H1 (cell line): ENCODE measurements at regions not wholly inside any gene's neighbourhood (a gene's known extent, or its start where the extent isn't known, plus 50 kb on each side); places are given as distances from the start of the nearest gene placed in this dataset.
"Not testable (repeated sequence)": the region's sequence is repeated elsewhere in the genome, so short reads cannot be mapped to it uniquely, and the experiment has no call there.

ENCODE experiments used
- CTCF ChIA-PET: fragments of 300-600 bp; sonication (Branson Sonifier 250); formaldehyde crosslinking; loops from one replicate; lab custom pipeline; 2021; ENCODE audit not compliant: partially characterized antibody; lab: Charles Lee
- POLR2A ChIA-PET: fragments of 300-600 bp; sonication (Branson Sonifier 250); formaldehyde crosslinking; loops from one replicate; lab custom pipeline; 2021; ENCODE audit warnings: inconsistent platforms; ENCODE audit not compliant: partially characterized antibody; lab: Charles Lee
- DNase-seq, 2 experiments: peaks; one replicate each; pipeline versions ENCODE4 v3.0.0 to v3.0.0-alpha.2; 2010 to 2022; ENCODE audit warnings: low spot score in 2 of 2, low read depth in 1 of 2, mixed read lengths in 1 of 2
- FAIRE-seq: peaks from 2 replicates; lab custom pipeline; 2011; peaks lifted over from hg19 to GRCh38; lab: Jason Lieb, UNC
- H2AFZ ChIP-seq: 2 replicates; pipeline ENCODE4 v1.8.1; 2012; ENCODE audit warnings: low read length, inconsistent platforms
- H2AK5ac ChIP-seq: 2 replicates; pipeline ENCODE4 v1.6.1; 2013; ENCODE audit warnings: low read depth, low read length
- H2BK120ac ChIP-seq: replicated peaks from 2 replicates; pipeline ENCODE3; 2013; ENCODE audit warnings: low read depth, low read length, inconsistent platforms
- H2BK12ac ChIP-seq: 2 replicates; pipeline ENCODE4 v1.6.1; 2013; ENCODE audit warnings: low read depth, low read length
- H2BK15ac ChIP-seq: 2 replicates; pipeline ENCODE4 v1.6.1; 2013; ENCODE audit warnings: low read length
- H2BK20ac ChIP-seq: 2 replicates; pipeline ENCODE4 v1.6.1; 2013; ENCODE audit warnings: low read length
- H2BK5ac ChIP-seq: 2 replicates; pipeline ENCODE4 v1.6.1; 2013; ENCODE audit warnings: low read depth, low read length
- H3K14ac ChIP-seq: 2 replicates; pipeline ENCODE4 v1.6.1; 2013; ENCODE audit warnings: inconsistent platforms; ENCODE audit not compliant: insufficient read length
- H3K18ac ChIP-seq: 2 replicates; pipeline ENCODE4 v1.6.1; 2013; ENCODE audit warnings: low read length; ENCODE audit errors: extremely low read depth
- H3K23ac ChIP-seq: 2 replicates; pipeline ENCODE4 v1.6.1; 2013; ENCODE audit warnings: inconsistent platforms; ENCODE audit not compliant: insufficient read length
- H3K23me2 ChIP-seq: 2 replicates; pipeline ENCODE4 v1.6.1; 2013; ENCODE audit warnings: low read depth, low read length
- H3K27ac ChIP-seq: 2 replicates; pipeline ENCODE4 v1.6.1; 2011; ENCODE audit warnings: low read depth, low read length, inconsistent platforms
- H3K27me3 ChIP-seq, 4 experiments: replicated peaks in 1 of 4; 1 replicate in 1 of 4; 2 replicates in 3 of 4; pipeline versions ENCODE4 v1.6.1 to v1.8.1; 2011 to 2013; ENCODE audit warnings: low read length in 3 of 4, mild to moderate bottlenecking in 3 of 4, inconsistent platforms in 2 of 4, mixed read lengths in 2 of 4, moderate library complexity in 1 of 4; ENCODE audit not compliant: control insufficient read depth in 3 of 4, insufficient read depth in 3 of 4; ENCODE audit errors: extremely low read depth in 1 of 4
- H3K36me3 ChIP-seq, 4 experiments: 2 replicates each; pipeline versions ENCODE4 v1.6.1 to v1.8.1; 2011 to 2013; ENCODE audit warnings: mild to moderate bottlenecking in 4 of 4, low read length in 3 of 4, moderate library complexity in 2 of 4, control low read depth in 1 of 4, inconsistent platforms in 1 of 4; ENCODE audit not compliant: insufficient read depth in 4 of 4, control insufficient read depth in 2 of 4
- H3K4ac ChIP-seq: replicated peaks from 2 replicates; pipeline ENCODE3; 2013; ENCODE audit warnings: low read length, low read depth, mixed read lengths, inconsistent platforms; ENCODE audit not compliant: insufficient read length
- H3K4me1 ChIP-seq, 4 experiments: replicated peaks in 1 of 4; 1 replicate in 1 of 4; 2 replicates in 3 of 4; pipeline versions ENCODE4 v1.6.1 to v1.8.1; 2011 to 2013; ENCODE audit warnings: low read length in 3 of 4, inconsistent platforms in 2 of 4, mixed read lengths in 1 of 4; ENCODE audit not compliant: insufficient read depth in 4 of 4, control insufficient read depth in 3 of 4
- H3K4me2 ChIP-seq, 2 experiments: 2 replicates each; pipeline versions ENCODE4 v1.6.1 to v1.8.1; 2011 to 2013; ENCODE audit warnings: low read depth in 2 of 2, low read length in 2 of 2, control low read depth in 1 of 2, inconsistent platforms in 1 of 2, mild to moderate bottlenecking in 1 of 2; ENCODE audit not compliant: insufficient read depth in 1 of 2
- H3K4me3 ChIP-seq, 4 experiments: fragments of 200-600, 300-600 bp in 1 of 4; sonication (generic), shearing (Covaris generic), sonication (Bioruptor Twin) in 1 of 4; 2 replicates each; pipeline versions ENCODE4 v1.5.1 to v1.8.1; 2011 to 2016; ENCODE audit warnings: low read length in 4 of 4, low read depth in 3 of 4, control low read depth in 2 of 4, inconsistent platforms in 2 of 4, mild to moderate bottlenecking in 2 of 4, mixed read lengths in 1 of 4, moderate library complexity in 1 of 4; ENCODE audit not compliant: insufficient read depth in 2 of 4; ENCODE audit errors: extremely low read depth in 1 of 4
- H3K56ac ChIP-seq: replicated peaks from 2 replicates; pipeline ENCODE3; 2013; ENCODE audit warnings: low read depth, mild to moderate bottlenecking, mixed read lengths, low read length, inconsistent platforms; ENCODE audit not compliant: insufficient read length
- H3K79me1 ChIP-seq: 2 replicates; pipeline ENCODE4 v1.6.1; 2013; ENCODE audit warnings: low read depth, low read length, control low read depth
- H3K79me2 ChIP-seq, 2 experiments: 2 replicates each; pipeline versions ENCODE4 v1.6.1 to v1.8.1; 2012 to 2013; ENCODE audit warnings: low read length in 2 of 2, mild to moderate bottlenecking in 2 of 2, inconsistent platforms in 1 of 2; ENCODE audit not compliant: insufficient read depth in 2 of 2, control insufficient read depth in 1 of 2
- H3K9ac ChIP-seq, 4 experiments: replicated peaks in 1 of 4; 1 replicate in 1 of 4; 2 replicates in 3 of 4; pipeline versions ENCODE4 v1.6.1 to v1.8.1; 2011 to 2013; ENCODE audit warnings: low read depth in 3 of 4, low read length in 3 of 4, control low read depth in 2 of 4, mild to moderate bottlenecking in 2 of 4, moderate library complexity in 2 of 4, inconsistent platforms in 1 of 4; ENCODE audit errors: extremely low read depth in 1 of 4
- H3K9me3 ChIP-seq, 2 experiments: 2 replicates each; pipeline versions ENCODE4 v1.6.1 to v1.8.1; 2012 to 2013; ENCODE audit warnings: mild to moderate bottlenecking in 2 of 2, moderate library complexity in 2 of 2, control low read depth in 1 of 2, inconsistent platforms in 1 of 2, low read depth in 1 of 2, low read length in 1 of 2, mixed read lengths in 1 of 2; ENCODE audit not compliant: insufficient read depth in 2 of 2
- H4K20me1 ChIP-seq, 2 experiments: replicated peaks in 1 of 2; 2 replicates each; pipeline versions ENCODE3 to v1.8.1; 2011 to 2013; ENCODE audit warnings: inconsistent platforms in 2 of 2, low read length in 2 of 2, mild to moderate bottlenecking in 1 of 2; ENCODE audit not compliant: insufficient read depth in 2 of 2, control insufficient read depth in 1 of 2
- H4K5ac ChIP-seq: 2 replicates; pipeline ENCODE4 v1.6.1; 2013; ENCODE audit warnings: low read length, low read depth, mixed read lengths, inconsistent platforms; ENCODE audit not compliant: insufficient read length
- H4K8ac ChIP-seq: 2 replicates; pipeline ENCODE4 v1.8.0; 2013; ENCODE audit warnings: mild to moderate bottlenecking, moderate library complexity, low read length, inconsistent platforms; ENCODE audit not compliant: insufficient read depth; ENCODE audit errors: extremely low read depth
- H4K91ac ChIP-seq: replicated peaks from 2 replicates; pipeline ENCODE3; 2013; ENCODE audit warnings: low read length, mixed read lengths, inconsistent platforms; ENCODE audit not compliant: insufficient read length
- whole genome bisulfite sequencing, 2 experiments: shearing (Covaris generic) in 1 of 2; methylation state at CpG; one replicate each; pipeline versions ENCODE4 v1.1.6 to v1.1.7; 2013 to 2015; ENCODE audit warnings: low lambda C conversion rate in 2 of 2, mixed read lengths in 2 of 2, inconsistent platforms in 1 of 2, low coverage in 1 of 2, missing lambda C conversion rate in 1 of 2; ENCODE audit not compliant: insufficient replicate concordance in 2 of 2, insufficient coverage in 1 of 2, insufficient read length in 1 of 2; ENCODE audit errors: extremely low coverage in 1 of 2, missing lambda C conversion rate in 1 of 2; 5-methylcytosine and 5-hydroxymethylcytosine counted together

DNA sequence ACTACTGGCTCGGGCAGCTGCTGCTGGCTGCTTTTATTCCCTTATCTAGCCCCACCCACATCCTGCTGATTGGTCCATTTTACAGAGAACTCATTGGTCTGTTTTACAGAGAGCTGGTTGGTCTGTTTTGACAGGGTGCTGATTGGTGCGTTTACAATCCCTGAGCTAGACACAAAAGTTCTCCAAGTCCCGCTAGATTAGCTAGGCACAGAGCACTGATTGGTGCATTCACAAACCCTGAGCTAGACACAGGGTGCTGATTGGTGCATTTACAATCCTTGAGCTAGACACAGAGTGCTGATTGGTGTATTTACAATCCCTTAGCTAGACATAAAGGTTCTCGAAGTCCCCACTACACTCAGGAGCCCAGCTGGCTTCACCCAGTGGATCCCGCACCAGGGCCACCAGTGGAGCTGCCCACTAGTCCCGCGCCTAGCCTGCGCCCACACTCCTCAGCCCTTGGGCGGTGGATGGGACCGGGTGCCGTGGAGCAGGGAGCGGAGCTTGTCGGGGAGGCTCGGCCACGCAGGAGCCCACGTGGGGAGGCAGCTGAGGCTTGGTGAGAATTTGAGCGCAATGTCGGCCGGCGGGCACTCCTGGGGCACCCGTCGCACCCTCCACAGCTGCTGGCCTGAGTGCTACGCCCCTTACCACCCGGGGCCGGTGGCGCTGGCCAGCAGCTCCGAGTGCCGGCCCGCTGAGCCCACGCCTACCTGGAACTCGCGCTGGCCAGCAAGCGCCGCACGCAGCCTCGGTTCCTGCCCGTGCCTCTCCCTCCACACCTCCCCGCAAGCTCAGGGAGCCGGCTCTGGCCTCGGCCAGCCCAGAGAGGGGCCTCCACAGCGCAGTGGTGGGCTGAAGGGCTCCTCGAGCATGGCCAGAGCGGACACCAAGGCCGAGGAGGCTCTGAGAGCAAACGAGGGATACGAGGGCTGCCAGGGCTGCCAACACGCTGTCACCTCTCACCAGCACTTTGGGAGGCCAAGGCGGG lies 91.1 kb upstream of the HS3ST2 start:
- H3K14ac ChIP-seq, H3K56ac ChIP-seq, H3K4me1 ChIP-seq, H3K4me3 ChIP-seq, H2AK5ac ChIP-seq, H2BK15ac ChIP-seq, H2BK5ac ChIP-seq, H4K5ac ChIP-seq, H3K27me3 ChIP-seq, H3K23ac ChIP-seq, DNase-seq, H3K79me2 ChIP-seq, H3K27ac ChIP-seq, H2AFZ ChIP-seq, H3K4ac ChIP-seq, H3K36me3 ChIP-seq, H4K91ac ChIP-seq, H4K8ac ChIP-seq, FAIRE-seq, H3K4me2 ChIP-seq, H3K18ac ChIP-seq, H3K23me2 ChIP-seq, H2BK20ac ChIP-seq, H3K9ac ChIP-seq, H2BK120ac ChIP-seq, H2BK12ac ChIP-seq, H3K79me1 ChIP-seq, H4K20me1 ChIP-seq, H3K9me3 ChIP-seq: not testable (repeated sequence)
- 95% methylated on average over 46 of the region's 48 CpGs; no CpG with 5 or more reads in 1 of the 2 experiments for WGBS, 2 experiments
- ChIA-PET CTCF (interaction anchor here (1.2 kb wide), 1 partner anchor 41 kb away, joined by 3 read pairs; no protein-coding TSS in a partner anchor), POLR2A (interaction anchor here (1.8 kb wide), 1 partner anchor 10 kb away, joined by 5 read pairs; no protein-coding TSS in a partner anchor)
